ENCODE measurements at regions not wholly inside any gene's neighbourhood (a gene's known extent, or its start where the extent isn't known, plus 50 kb on each side); places are given as distances from the start of the nearest gene placed in this dataset.

- TF ChIP-seq CTCF (IDR thresholded peaks at IDR 0.05; ENCODE audit: borderline replicate concordance, extremely low read depth, low read length, poor library complexity, severe bottlenecking) = no peak
- TF ChIP-seq EZH2 (IDR thresholded peaks at IDR 0.05; ENCODE audit: borderline replicate concordance, low read depth, low read length, severe bottlenecking) = no peak
These were observed 65.3 kb upstream of the C14orf180 start for GRCh38 chr14:104514156-104514848.
